Thyroid gland (tissue), 4 donors: ENCODE measurements at regions not wholly inside any gene's neighbourhood (a gene's known extent, or its start where the extent isn't known, plus 50 kb on each side); places are given as distances from the start of the nearest gene placed in this dataset.

Experiments
- POLR2A ChIP-seq, 2 donors: fragments of 450-650 bp; IDR thresholded peaks; one replicate each; pipeline ENCODE4 v1.6.1; 2017; ENCODE audit warnings: antibody characterized with exemption in 2 of 2, mild to moderate bottlenecking in 2 of 2, moderate library complexity in 1 of 2
- TF ChIP-seq, protein P1 (sequence below), 6 experiments: fragments of 200-600 bp in 3 of 6; fragments of 450-650 bp in 3 of 6; sonication (generic) in 3 of 6; IDR thresholded peaks; one replicate each; pipeline ENCODE4 v1.5.1; 2016 to 2019; ENCODE audit warnings: antibody characterized with exemption in 6 of 6, mild to moderate bottlenecking in 2 of 6, inconsistent platforms in 1 of 6, moderate library complexity in 1 of 6

GRCh38 chr3:87796843-87797185 is 262.0 kb downstream of the CGGBP1 start:
- no peak for TF ChIP-seq POLR2A (IDR thresholded peaks at IDR 0.05)
- TF ChIP-seq, protein P1, sequence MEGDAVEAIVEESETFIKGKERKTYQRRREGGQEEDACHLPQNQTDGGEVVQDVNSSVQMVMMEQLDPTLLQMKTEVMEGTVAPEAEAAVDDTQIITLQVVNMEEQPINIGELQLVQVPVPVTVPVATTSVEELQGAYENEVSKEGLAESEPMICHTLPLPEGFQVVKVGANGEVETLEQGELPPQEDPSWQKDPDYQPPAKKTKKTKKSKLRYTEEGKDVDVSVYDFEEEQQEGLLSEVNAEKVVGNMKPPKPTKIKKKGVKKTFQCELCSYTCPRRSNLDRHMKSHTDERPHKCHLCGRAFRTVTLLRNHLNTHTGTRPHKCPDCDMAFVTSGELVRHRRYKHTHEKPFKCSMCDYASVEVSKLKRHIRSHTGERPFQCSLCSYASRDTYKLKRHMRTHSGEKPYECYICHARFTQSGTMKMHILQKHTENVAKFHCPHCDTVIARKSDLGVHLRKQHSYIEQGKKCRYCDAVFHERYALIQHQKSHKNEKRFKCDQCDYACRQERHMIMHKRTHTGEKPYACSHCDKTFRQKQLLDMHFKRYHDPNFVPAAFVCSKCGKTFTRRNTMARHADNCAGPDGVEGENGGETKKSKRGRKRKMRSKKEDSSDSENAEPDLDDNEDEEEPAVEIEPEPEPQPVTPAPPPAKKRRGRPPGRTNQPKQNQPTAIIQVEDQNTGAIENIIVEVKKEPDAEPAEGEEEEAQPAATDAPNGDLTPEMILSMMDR (IDR thresholded peaks at IDR 0.05), result no peak
